DOHH2 (cell line): ENCODE measurements at regions not wholly inside any gene's neighbourhood (a gene's known extent, or its start where the extent isn't known, plus 50 kb on each side); places are given as distances from the start of the nearest gene placed in this dataset.
"Not testable (repeated sequence)": the region's sequence is repeated elsewhere in the genome, so short reads cannot be mapped to it uniquely, and the experiment has no call there.

Experiments
- H3F3A ChIP-seq: fragments of 200-600 bp; sonication (generic), shearing (Covaris generic); 2 replicates; pipeline ENCODE4 v1.6.0; 2016; ENCODE audit warnings: antibody characterized with exemption, mild to moderate bottlenecking; ENCODE audit not compliant: control insufficient read depth, insufficient read depth
- H3K27ac ChIP-seq: fragments of 200-600 bp; sonication (generic); 2 replicates; pipeline ENCODE4 v1.5.1; 2014; ENCODE audit warnings: low read depth, mild to moderate bottlenecking, low read length, moderate library complexity
- H3K27me3 ChIP-seq: fragments of 200-600 bp; sonication (generic); 2 replicates; pipeline ENCODE4 v1.6.1; 2014; ENCODE audit warnings: mild to moderate bottlenecking, low read length, mixed read lengths; ENCODE audit not compliant: control insufficient read depth
- H3K36me3 ChIP-seq: fragments of 200-600 bp; sonication (generic); 2 replicates; pipeline ENCODE4 v1.6.1; 2014; ENCODE audit warnings: mild to moderate bottlenecking, low read length, moderate library complexity, mixed read lengths; ENCODE audit not compliant: control insufficient read depth
- H3K4me1 ChIP-seq: fragments of 200-600 bp; sonication (generic); 2 replicates; pipeline ENCODE4 v1.6.1; 2014; ENCODE audit warnings: mild to moderate bottlenecking, low read length, mixed read lengths; ENCODE audit not compliant: control insufficient read depth
- H3K4me2 ChIP-seq: fragments of 200-600 bp; sonication (generic); 2 replicates; pipeline ENCODE4 v1.6.0; 2014; ENCODE audit warnings: mild to moderate bottlenecking, low read length, moderate library complexity
- H3K4me3 ChIP-seq: fragments of 200-600 bp; sonication (generic); 2 replicates; pipeline ENCODE4 v1.5.1; 2014; ENCODE audit warnings: mild to moderate bottlenecking, low read length, mixed read lengths
- H3K79me2 ChIP-seq: fragments of 200-600 bp; sonication (generic); 2 replicates; pipeline ENCODE4 v1.6.1; 2014; ENCODE audit warnings: mild to moderate bottlenecking, low read length, mixed read lengths; ENCODE audit not compliant: control insufficient read depth
- H3K9me2 ChIP-seq: fragments of 200-600 bp; sonication (generic); replicated peaks from 2 replicates; pipeline ENCODE4 v1.6.1; 2014; ENCODE audit warnings: mild to moderate bottlenecking, low read length, mixed read lengths; ENCODE audit not compliant: control insufficient read depth
- H3K9me3 ChIP-seq: fragments of 200-600 bp; sonication (generic); 2 replicates; pipeline ENCODE4 v1.6.1; 2014; ENCODE audit warnings: antibody characterized with exemption, low read length, mixed read lengths; ENCODE audit not compliant: control insufficient read depth, insufficient read depth
- H4K20me1 ChIP-seq: fragments of 200-600 bp; sonication (generic); 2 replicates; pipeline ENCODE4 v1.6.0; 2014; ENCODE audit warnings: low read depth, mild to moderate bottlenecking, antibody characterized with exemption, low read length, moderate library complexity; ENCODE audit not compliant: control insufficient read depth, insufficient read depth
- CTCF ChIP-seq: fragments of 200-600 bp; sonication (generic); IDR thresholded peaks from one replicate; pipeline ENCODE4 v1.5.1; 2014; ENCODE audit warnings: antibody characterized with exemption, mild to moderate bottlenecking, low read depth, low read length; ENCODE audit not compliant: poor library complexity, severe bottlenecking
- EZH2phosphoT487 ChIP-seq: fragments of 200-600 bp; sonication (generic); IDR thresholded peaks from 2 replicates; pipeline ENCODE4 v1.6.1; 2017; ENCODE audit warnings: borderline replicate concordance, mild to moderate bottlenecking, antibody characterized with exemption, low read length, moderate library complexity, mixed read lengths

DNA sequence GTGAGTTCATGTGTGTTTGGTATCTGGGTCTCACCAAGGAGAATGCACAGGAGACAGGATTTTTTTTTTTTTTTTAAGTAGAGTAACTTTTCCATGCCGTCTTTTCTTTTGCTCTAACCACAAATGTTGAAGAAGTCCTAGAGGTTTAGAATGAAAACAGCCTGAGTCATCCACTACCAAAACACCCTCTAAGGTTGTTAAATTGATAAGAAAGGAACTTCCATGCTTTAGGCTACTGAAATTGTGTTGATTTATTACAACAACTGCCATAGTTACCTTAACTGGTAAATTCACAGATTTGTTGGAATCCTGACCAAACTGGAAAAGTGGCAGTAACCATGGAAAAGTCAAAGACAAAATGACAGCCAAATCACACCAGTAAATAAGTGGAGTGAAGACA, 375.6 kb downstream of the AMY1C start:
- H3K27me3 ChIP-seq: no peaks in the 10 kb centered on the region
- H3K9me2 ChIP-seq: no peaks in the 10 kb centered on the region
- no peaks in the 10 kb centered on the region for H3K79me2 ChIP-seq
- H3K4me2 ChIP-seq: no peak overlapping the region
- H3K27ac ChIP-seq: no peak overlapping the region
- H3K36me3 ChIP-seq: no peaks in the 10 kb centered on the region
- H3K4me3 ChIP-seq: no peak overlapping the region
- no peaks in the 10 kb centered on the region for H3K4me1 ChIP-seq
- no peaks in the 10 kb centered on the region for H3F3A ChIP-seq
- H3K9me3 ChIP-seq: 0 out of 2 replicates have a peak, but pooled peaks cover 2% of the 10 kb centered on the region
- H4K20me1 ChIP-seq: no peaks in the 10 kb centered on the region
- TF ChIP-seq EZH2phosphoT487 (no peak), CTCF (no peak)

- Histone ChIP-seq H3K27ac (no peak overlapping the region), H3K4me2 (no peak overlapping the region), H3K27me3 (no peaks in the 10 kb centered on the region), H3F3A (no peaks in the 10 kb centered on the region), H4K20me1 (no peaks in the 10 kb centered on the region), H3K4me1 (no peaks in the 10 kb centered on the region), H3K9me3 (0 out of 2 replicates have a peak, but pooled peaks cover 2% of the 10 kb centered on the region), H3K79me2 (no peaks in the 10 kb centered on the region), H3K9me2 (no peaks in the 10 kb centered on the region), H3K4me3 (no peak overlapping the region), H3K36me3 (no peaks in the 10 kb centered on the region)
- no peak for TF ChIP-seq EZH2phosphoT487
- TF ChIP-seq CTCF: no peak
Measured at GRCh38 chr1:104125970-104126369, 376.3 kb downstream of the AMY1C start.

DNA sequence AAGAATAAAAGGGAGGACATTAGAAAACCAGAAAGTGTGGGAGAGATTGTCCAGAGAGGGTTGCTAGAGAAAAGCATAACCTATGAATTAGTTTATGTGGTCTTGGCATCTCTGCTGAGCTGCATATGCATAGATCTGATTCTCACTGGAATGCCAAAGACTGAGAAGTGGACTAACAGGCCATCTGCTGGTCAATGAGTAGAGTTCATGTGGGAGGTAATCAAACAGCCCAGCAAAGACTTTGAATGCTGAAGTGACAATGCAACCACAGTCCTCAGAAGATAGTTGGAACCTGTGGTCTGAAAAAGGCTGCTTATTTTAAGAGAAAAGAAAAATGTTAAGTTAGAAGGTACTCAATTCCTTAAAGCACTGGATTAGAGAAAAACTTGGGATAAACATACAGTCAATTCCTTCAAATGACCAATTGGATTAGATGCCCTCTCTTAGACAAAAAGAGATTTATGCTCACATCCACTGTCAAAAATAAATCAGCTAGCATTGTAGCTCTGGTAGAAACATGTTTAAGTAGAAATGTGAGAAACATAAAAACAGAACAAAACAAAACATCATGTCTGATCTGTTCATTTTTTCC, 382.8 kb downstream of the AMY1C start:
- H3K27me3 ChIP-seq: no peaks in the 10 kb centered on the region

GRCh38 chr1:104135036-104135435, 385.3 kb downstream of the AMY1C start:
- H3F3A ChIP-seq, H3K4me3 ChIP-seq, H3K9me3 ChIP-seq, H3K4me1 ChIP-seq, H4K20me1 ChIP-seq, H3K79me2 ChIP-seq, H3K27ac ChIP-seq, H3K4me2 ChIP-seq, H3K36me3 ChIP-seq, H3K27me3 ChIP-seq, H3K9me2 ChIP-seq: not testable (repeated sequence)

More for the DNA sequence above, 382.8 kb downstream of the AMY1C start:
- no peaks in the 10 kb centered on the region for H3K9me3 ChIP-seq
- H3K4me3 ChIP-seq: no peak overlapping the region
- no peak overlapping the region for H3K27ac ChIP-seq
- H3K4me1 ChIP-seq: no peaks in the 10 kb centered on the region
- no peaks in the 10 kb centered on the region for H3K9me2 ChIP-seq
- H4K20me1 ChIP-seq: no peaks in the 10 kb centered on the region
- H3K36me3 ChIP-seq: no peaks in the 10 kb centered on the region
- H3K79me2 ChIP-seq: no peaks in the 10 kb centered on the region
- H3F3A ChIP-seq: no peaks in the 10 kb centered on the region
- TF ChIP-seq CTCF (peak; percentile 19), EZH2phosphoT487 (no peak)
- no peak overlapping the region for H3K4me2 ChIP-seq
